ENCODE measurements at regions not wholly inside any gene's neighbourhood (a gene's known extent, or its start where the extent isn't known, plus 50 kb on each side); places are given as distances from the start of the nearest gene placed in this dataset.

- no peak overlapping the region for H3K18ac ChIP-seq (ENCODE audit: low read depth in 1 of 2, low read length in 2 of 2)
- H3K79me1 ChIP-seq (replicated peaks; ENCODE audit: low read length, poor library complexity, severe bottlenecking) = no peaks in the 10 kb centered on the region
- 53% methylated on average over 4 of the region's 4 CpGs for WGBS
- peak overlapping the region in 1 of 2 experiments; percentile 23 for H3K4me3 ChIP-seq (ENCODE audit: insufficient read depth in 1 of 2, low read depth in 1 of 2, low read length in 2 of 2)
- H2BK15ac ChIP-seq (ENCODE audit: low read depth, poor library complexity, severe bottlenecking) = no peak overlapping the region
- H2BK12ac ChIP-seq (ENCODE audit: low read length in 2 of 2) = peak overlapping the region in 1 of 2 experiments; percentile 23
- H3K4ac ChIP-seq (ENCODE audit: low read depth in 1 of 2, low read length in 2 of 2) = no peak overlapping the region
- no peaks in the 10 kb centered on the region for H3K36me3 ChIP-seq (ENCODE audit: control insufficient read depth in 1 of 2, insufficient read depth in 2 of 2, low read depth in 1 of 2, low read length in 2 of 2)
- no peak overlapping the region for H3K9ac ChIP-seq (ENCODE audit: low read length)
- no peak overlapping the region for H3K4me2 ChIP-seq (ENCODE audit: low read length, poor library complexity, severe bottlenecking)
- H3K23ac ChIP-seq (ENCODE audit: low read length in 2 of 2) = no peak overlapping the region
- no peak overlapping the region for H2BK5ac ChIP-seq (ENCODE audit: low read depth, low read length, poor library complexity, severe bottlenecking)
- H3K9me3 ChIP-seq (ENCODE audit: control insufficient read depth, low read length) = no peaks in the 10 kb centered on the region
- H3K4me1 ChIP-seq (ENCODE audit: control insufficient read depth, insufficient read depth, low read depth, low read length) = peaks cover 4% of the 10 kb centered on the region
- no peak overlapping the region for H2AFZ ChIP-seq (ENCODE audit: low read depth, low read length)
- DNase-seq = peak; percentile 51
- H4K91ac ChIP-seq (ENCODE audit: low read length) = no peak overlapping the region
- peak overlapping the region; percentile 42 for H2BK120ac ChIP-seq (ENCODE audit: low read depth, low read length)
- H4K8ac ChIP-seq (ENCODE audit: low read length) = no peak overlapping the region
- no peaks in the 10 kb centered on the region for H3K27me3 ChIP-seq (ENCODE audit: control insufficient read depth in 1 of 2, insufficient read depth in 1 of 2, low read length in 2 of 2)
- no peak overlapping the region for H3K14ac ChIP-seq (ENCODE audit: low read length in 2 of 2)
- H2AK5ac ChIP-seq (ENCODE audit: low read length, severe bottlenecking) = peak overlapping the region; percentile 13
- no peak overlapping the region for H3K27ac ChIP-seq (ENCODE audit: low read length, poor library complexity, severe bottlenecking)
Observed at GRCh38 chr7:94064541-94065191, 60.5 kb upstream of the BET1 start.

- H3K9ac ChIP-seq (ENCODE audit: low read length) = no peak overlapping the region
- H3K14ac ChIP-seq (ENCODE audit: low read length in 2 of 2) = no peak overlapping the region
- no CpG with 5 or more reads among the region's 1 CpG for WGBS
- H3K79me1 ChIP-seq (replicated peaks; ENCODE audit: low read length, poor library complexity, severe bottlenecking) = no peaks in the 10 kb centered on the region
- no peak overlapping the region for H2BK120ac ChIP-seq (ENCODE audit: low read depth, low read length)
- no peak overlapping the region for H2AFZ ChIP-seq (ENCODE audit: low read depth, low read length)
- H3K4me3 ChIP-seq (ENCODE audit: insufficient read depth in 1 of 2, low read depth in 1 of 2, low read length in 2 of 2) = peak overlapping the region in 1 of 2 experiments; percentile 6
- H3K27me3 ChIP-seq (ENCODE audit: control insufficient read depth in 1 of 2, insufficient read depth in 1 of 2, low read length in 2 of 2) = no peaks in the 10 kb centered on the region
- no peak overlapping the region for H2BK15ac ChIP-seq (ENCODE audit: low read depth, poor library complexity, severe bottlenecking)
- H3K4me1 ChIP-seq (ENCODE audit: control insufficient read depth, insufficient read depth, low read depth, low read length) = peaks cover 4% of the 10 kb centered on the region
- no peaks in the 10 kb centered on the region for H3K9me3 ChIP-seq (ENCODE audit: control insufficient read depth, low read length)
- no peak overlapping the region for H4K8ac ChIP-seq (ENCODE audit: low read length)
- H3K23ac ChIP-seq (ENCODE audit: low read length in 2 of 2) = no peak overlapping the region
- H2AK5ac ChIP-seq (ENCODE audit: low read length, severe bottlenecking) = peak overlapping the region; percentile 53
- peak overlapping the region; percentile 5 for H3K27ac ChIP-seq (ENCODE audit: low read length, poor library complexity, severe bottlenecking)
- H3K4me2 ChIP-seq (ENCODE audit: low read length, poor library complexity, severe bottlenecking) = no peak overlapping the region
- peak overlapping the region in 1 of 2 experiments; percentile 43 for H3K4ac ChIP-seq (ENCODE audit: low read depth in 1 of 2, low read length in 2 of 2)
- no peak overlapping the region for H4K91ac ChIP-seq (ENCODE audit: low read length)
- H2BK5ac ChIP-seq (ENCODE audit: low read depth, low read length, poor library complexity, severe bottlenecking) = no peak overlapping the region
- DNase-seq = no peak
- no peaks in the 10 kb centered on the region for H3K36me3 ChIP-seq (ENCODE audit: control insufficient read depth in 1 of 2, insufficient read depth in 2 of 2, low read depth in 1 of 2, low read length in 2 of 2)
- H3K18ac ChIP-seq (ENCODE audit: low read depth in 1 of 2, low read length in 2 of 2) = peak overlapping the region; percentile 59 to 66
- peak overlapping the region; percentile 56 to 84 for H2BK12ac ChIP-seq (ENCODE audit: low read length in 2 of 2)
Observed at GRCh38 chr7:94067047-94067446, 62.9 kb upstream of the BET1 start.

- H2AK5ac ChIP-seq (ENCODE audit: low read length, severe bottlenecking) = peak overlapping the region; percentile 53
- H4K91ac ChIP-seq (ENCODE audit: low read length) = no peak overlapping the region
- no peak overlapping the region for H2BK5ac ChIP-seq (ENCODE audit: low read depth, low read length, poor library complexity, severe bottlenecking)
- H3K27me3 ChIP-seq (ENCODE audit: control insufficient read depth in 1 of 2, insufficient read depth in 1 of 2, low read length in 2 of 2) = no peaks in the 10 kb centered on the region
- no peak overlapping the region for H2BK120ac ChIP-seq (ENCODE audit: low read depth, low read length)
- H3K23ac ChIP-seq (ENCODE audit: low read length in 2 of 2) = no peak overlapping the region
- no peak overlapping the region for H4K8ac ChIP-seq (ENCODE audit: low read length)
- H3K4me2 ChIP-seq (ENCODE audit: low read length, poor library complexity, severe bottlenecking) = no peak overlapping the region
- H3K79me1 ChIP-seq (replicated peaks; ENCODE audit: low read length, poor library complexity, severe bottlenecking) = no peaks in the 10 kb centered on the region
- H3K36me3 ChIP-seq (ENCODE audit: control insufficient read depth in 1 of 2, insufficient read depth in 2 of 2, low read depth in 1 of 2, low read length in 2 of 2) = no peaks in the 10 kb centered on the region
- peak; percentile 36 for DNase-seq
- WGBS = 48% methylated on average over 1 of the region's 3 CpGs
- no peaks in the 10 kb centered on the region for H3K9me3 ChIP-seq (ENCODE audit: control insufficient read depth, low read length)
- peak overlapping the region in 1 of 2 experiments; percentile 43 for H3K4ac ChIP-seq (ENCODE audit: low read depth in 1 of 2, low read length in 2 of 2)
- peak overlapping the region; percentile 56 to 84 for H2BK12ac ChIP-seq (ENCODE audit: low read length in 2 of 2)
- peak overlapping the region in 1 of 2 experiments; percentile 6 for H3K4me3 ChIP-seq (ENCODE audit: insufficient read depth in 1 of 2, low read depth in 1 of 2, low read length in 2 of 2)
- H3K9ac ChIP-seq (ENCODE audit: low read length) = peak overlapping the region; percentile 65
- no peak overlapping the region for H2AFZ ChIP-seq (ENCODE audit: low read depth, low read length)
- H2BK15ac ChIP-seq (ENCODE audit: low read depth, poor library complexity, severe bottlenecking) = no peak overlapping the region
- H3K14ac ChIP-seq (ENCODE audit: low read length in 2 of 2) = no peak overlapping the region
- peak overlapping the region; percentile 53 for H3K27ac ChIP-seq (ENCODE audit: low read length, poor library complexity, severe bottlenecking)
- H3K4me1 ChIP-seq (ENCODE audit: control insufficient read depth, insufficient read depth, low read depth, low read length) = peaks cover 4% of the 10 kb centered on the region
- peak overlapping the region; percentile 59 to 66 for H3K18ac ChIP-seq (ENCODE audit: low read depth in 1 of 2, low read length in 2 of 2)
Observed at GRCh38 chr7:94067506-94067905, 63.4 kb upstream of the BET1 start.

GRCh38 chr7:94069162-94069739 lies 65.1 kb upstream of the BET1 start:
- no peak overlapping the region for H2BK120ac ChIP-seq (ENCODE audit: low read depth, low read length)
- H3K9me3 ChIP-seq (ENCODE audit: control insufficient read depth, low read length) = no peaks in the 10 kb centered on the region
- H3K9ac ChIP-seq (ENCODE audit: low read length) = peak overlapping the region; percentile 65
- no peak overlapping the region for H3K4me2 ChIP-seq (ENCODE audit: low read length, poor library complexity, severe bottlenecking)
- H3K36me3 ChIP-seq (ENCODE audit: control insufficient read depth in 1 of 2, insufficient read depth in 2 of 2, low read depth in 1 of 2, low read length in 2 of 2) = no peaks in the 10 kb centered on the region
- peak overlapping the region; percentile 2 for H2AK5ac ChIP-seq (ENCODE audit: low read length, severe bottlenecking)
- DNase-seq = peak; percentile 25
- no peak overlapping the region for H3K14ac ChIP-seq (ENCODE audit: low read length in 2 of 2)
- no peak overlapping the region for H3K4ac ChIP-seq (ENCODE audit: low read depth in 1 of 2, low read length in 2 of 2)
- no peak overlapping the region for H3K27ac ChIP-seq (ENCODE audit: low read length, poor library complexity, severe bottlenecking)
- H3K4me1 ChIP-seq (ENCODE audit: control insufficient read depth, insufficient read depth, low read depth, low read length) = peaks cover 4% of the 10 kb centered on the region
- H2BK12ac ChIP-seq (ENCODE audit: low read length in 2 of 2) = peak overlapping the region in 1 of 2 experiments; percentile 29
- H2BK15ac ChIP-seq (ENCODE audit: low read depth, poor library complexity, severe bottlenecking) = no peak overlapping the region
- no peak overlapping the region for H2BK5ac ChIP-seq (ENCODE audit: low read depth, low read length, poor library complexity, severe bottlenecking)
- H3K23ac ChIP-seq (ENCODE audit: low read length in 2 of 2) = no peak overlapping the region
- H2AFZ ChIP-seq (ENCODE audit: low read depth, low read length) = no peak overlapping the region
- H3K79me1 ChIP-seq (replicated peaks; ENCODE audit: low read length, poor library complexity, severe bottlenecking) = no peaks in the 10 kb centered on the region
- WGBS = 91% methylated on average over 5 of the region's 7 CpGs
- H3K4me3 ChIP-seq (ENCODE audit: insufficient read depth in 1 of 2, low read depth in 1 of 2, low read length in 2 of 2) = no peak overlapping the region
- no peak overlapping the region for H4K91ac ChIP-seq (ENCODE audit: low read length)
- no peaks in the 10 kb centered on the region for H3K27me3 ChIP-seq (ENCODE audit: control insufficient read depth in 1 of 2, insufficient read depth in 1 of 2, low read length in 2 of 2)
- H3K18ac ChIP-seq (ENCODE audit: low read depth in 1 of 2, low read length in 2 of 2) = no peak overlapping the region
- no peak overlapping the region for H4K8ac ChIP-seq (ENCODE audit: low read length)

Data from mesenchymal stem cell (in vitro differentiated cells and primary cell).